D721Med (cell line): ENCODE measurements at regions not wholly inside any gene's neighbourhood (a gene's known extent, or its start where the extent isn't known, plus 50 kb on each side); places are given as distances from the start of the nearest gene placed in this dataset.

Source experiments
- DNase-seq: peaks from one replicate; pipeline ENCODE4 v3.0.0; 2011; ENCODE audit warnings: low spot score; ENCODE audit not compliant: insufficient read length
- FAIRE-seq: peaks from 2 replicates; lab custom pipeline; 2011; peaks lifted over from hg19 to GRCh38; lab: Jason Lieb, UNC
- TF ChIP-seq, protein P1 (sequence below): IDR thresholded peaks from 2 replicates; pipeline ENCODE4 v1.5.1; 2012; ENCODE audit warnings: mild to moderate bottlenecking, control low read depth; ENCODE audit not compliant: insufficient read depth; ENCODE audit errors: missing control alignments

DNA sequence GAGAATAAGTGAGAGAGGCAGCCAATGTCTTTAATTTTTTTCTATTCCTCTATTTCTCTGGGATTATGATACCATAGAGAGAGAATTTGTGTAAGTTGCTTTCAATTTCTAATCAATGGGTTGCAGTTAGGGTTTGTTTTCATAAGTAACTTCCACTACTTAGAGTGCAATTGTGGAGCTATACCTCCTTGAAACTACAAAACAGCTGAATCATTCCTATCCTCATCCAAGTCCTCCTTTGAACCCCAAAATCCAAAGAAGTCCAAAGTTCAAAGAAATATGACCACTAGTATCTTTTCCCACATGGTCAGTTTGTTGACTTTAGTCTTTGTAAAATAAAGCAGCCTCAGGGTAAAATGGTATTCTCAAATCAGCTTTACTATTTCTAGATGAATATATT is 1085.4 kb upstream of the INTU start:
- FAIRE-seq (no peak), DNase-seq (no peak)
- TF ChIP-seq, protein P1, sequence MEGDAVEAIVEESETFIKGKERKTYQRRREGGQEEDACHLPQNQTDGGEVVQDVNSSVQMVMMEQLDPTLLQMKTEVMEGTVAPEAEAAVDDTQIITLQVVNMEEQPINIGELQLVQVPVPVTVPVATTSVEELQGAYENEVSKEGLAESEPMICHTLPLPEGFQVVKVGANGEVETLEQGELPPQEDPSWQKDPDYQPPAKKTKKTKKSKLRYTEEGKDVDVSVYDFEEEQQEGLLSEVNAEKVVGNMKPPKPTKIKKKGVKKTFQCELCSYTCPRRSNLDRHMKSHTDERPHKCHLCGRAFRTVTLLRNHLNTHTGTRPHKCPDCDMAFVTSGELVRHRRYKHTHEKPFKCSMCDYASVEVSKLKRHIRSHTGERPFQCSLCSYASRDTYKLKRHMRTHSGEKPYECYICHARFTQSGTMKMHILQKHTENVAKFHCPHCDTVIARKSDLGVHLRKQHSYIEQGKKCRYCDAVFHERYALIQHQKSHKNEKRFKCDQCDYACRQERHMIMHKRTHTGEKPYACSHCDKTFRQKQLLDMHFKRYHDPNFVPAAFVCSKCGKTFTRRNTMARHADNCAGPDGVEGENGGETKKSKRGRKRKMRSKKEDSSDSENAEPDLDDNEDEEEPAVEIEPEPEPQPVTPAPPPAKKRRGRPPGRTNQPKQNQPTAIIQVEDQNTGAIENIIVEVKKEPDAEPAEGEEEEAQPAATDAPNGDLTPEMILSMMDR: no peak

DNA sequence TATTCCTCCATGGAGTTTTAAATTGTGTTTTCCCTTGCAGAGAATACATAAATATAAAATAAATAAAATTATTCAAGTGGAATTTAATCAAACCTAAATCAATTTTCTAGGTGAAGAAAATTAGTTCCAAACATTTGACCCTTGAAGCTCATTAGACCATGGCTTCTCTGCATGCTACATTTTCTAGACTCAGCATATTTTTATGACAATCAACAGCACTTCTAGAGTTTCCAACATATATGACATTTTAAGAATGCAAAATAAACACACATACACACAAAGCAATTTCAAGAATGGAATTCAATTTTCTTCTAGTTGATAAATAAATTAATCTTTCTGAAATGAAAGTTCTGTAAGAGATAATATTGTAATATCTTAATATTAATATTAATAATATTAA is 1083.9 kb upstream of the INTU start:
- TF ChIP-seq, protein P1: no peak
- no peak for DNase-seq
- no peak for FAIRE-seq

DNA sequence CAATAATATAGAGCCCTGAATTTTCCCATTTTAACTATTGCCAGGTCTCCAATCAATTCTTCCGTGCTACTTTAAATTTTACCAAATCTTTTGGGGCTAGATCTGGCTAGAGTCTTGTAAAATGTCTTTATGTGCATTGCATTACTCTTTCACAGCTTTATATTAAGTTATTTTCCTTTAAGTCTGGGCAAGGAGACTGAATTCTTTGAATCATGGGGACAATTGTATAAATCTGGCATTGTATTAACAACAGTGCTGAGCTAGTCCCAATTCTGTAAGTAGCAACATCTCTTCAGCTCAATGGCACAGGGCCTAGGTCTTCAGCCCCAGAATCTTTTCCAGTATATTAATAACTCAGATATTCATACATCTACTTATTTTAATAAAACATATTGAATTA is 1080.4 kb upstream of the INTU start:
- TF ChIP-seq, protein P1: no peak
- DNase-seq: no peak
- no peak for FAIRE-seq

DNA sequence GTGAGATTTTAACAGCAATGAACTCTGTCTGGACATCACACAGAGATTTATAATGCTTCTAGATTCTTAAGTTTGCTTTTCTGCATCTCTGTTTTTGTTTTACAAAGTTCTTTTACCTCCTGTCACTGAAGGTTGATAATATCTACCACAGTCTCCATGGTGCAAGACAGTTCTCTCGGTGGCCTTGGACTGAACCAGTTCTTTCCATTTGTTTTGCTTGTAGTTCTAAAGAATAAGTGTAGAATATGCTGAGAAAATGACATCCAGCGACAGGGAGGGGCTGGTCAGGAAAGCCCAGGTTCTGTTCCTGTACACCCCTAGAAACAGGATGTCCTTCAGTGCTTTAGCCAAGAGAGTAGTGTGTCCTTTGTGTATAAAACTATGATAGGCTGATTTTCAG is 1079.5 kb upstream of the INTU start:
- TF ChIP-seq, protein P1: no peak
- FAIRE-seq (no peak), DNase-seq (no peak)

DNA sequence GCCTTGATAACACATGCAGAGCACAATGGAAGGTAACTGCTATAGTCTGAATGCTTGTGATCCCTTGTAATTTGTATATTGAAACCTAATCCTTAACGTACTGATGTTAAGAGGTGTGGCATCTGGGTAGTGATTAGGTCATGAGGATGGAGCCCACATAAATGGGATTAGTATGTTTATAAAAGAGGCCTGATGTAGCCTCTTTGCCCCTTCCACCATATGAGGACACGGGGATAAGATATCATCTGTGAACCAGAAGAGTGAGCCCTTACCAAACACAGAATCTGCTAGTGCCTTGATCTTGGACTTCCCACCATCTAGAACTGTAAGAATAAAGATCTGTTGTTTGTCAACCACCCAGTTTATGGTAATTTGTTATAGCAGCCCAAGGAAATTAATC is 1074.2 kb upstream of the INTU start:
- DNase-seq (no peak), FAIRE-seq (peak; percentile 85)
- TF ChIP-seq, protein P1: no peak

DNA sequence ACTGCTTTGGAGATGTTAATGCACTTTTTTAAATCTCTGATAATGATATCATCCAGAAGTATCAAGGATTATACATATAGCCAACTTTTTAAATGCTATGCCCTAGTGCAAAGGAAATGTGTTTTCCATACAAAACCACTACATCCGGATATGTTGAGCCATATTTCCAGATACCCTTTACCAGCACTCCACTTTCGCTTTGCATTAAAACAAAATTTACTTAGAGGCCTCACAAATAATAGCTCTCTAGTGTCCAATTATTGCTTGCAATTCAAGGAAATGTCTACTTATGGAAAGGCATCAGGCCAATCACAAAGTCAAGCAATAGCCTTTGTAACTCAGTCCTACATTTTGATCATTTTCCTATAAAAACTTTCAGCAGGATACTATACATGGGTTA is 1072.8 kb upstream of the INTU start:
- FAIRE-seq (no peak), DNase-seq (no peak)
- TF ChIP-seq, protein P1: no peak

DNA sequence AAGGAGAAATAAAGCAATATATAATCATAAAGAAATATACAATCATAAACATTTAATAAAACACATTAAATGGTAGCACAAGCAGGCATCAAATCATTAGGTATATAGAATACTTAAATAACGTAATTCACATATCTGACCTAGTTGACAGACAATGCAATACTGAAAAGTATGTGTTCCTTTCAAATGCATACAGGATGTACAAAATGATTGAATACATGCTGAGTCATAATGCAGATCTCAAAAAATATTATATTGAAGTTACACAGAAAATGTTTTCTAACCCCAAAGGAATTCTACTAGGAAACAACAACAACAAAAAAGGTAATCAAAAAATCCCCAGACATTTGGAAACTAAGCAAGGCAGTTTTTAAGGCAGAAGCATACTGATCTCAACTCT is 1072.0 kb upstream of the INTU start:
- DNase-seq: no peak
- TF ChIP-seq, protein P1: no peak
- no peak for FAIRE-seq
